ENCODE measurements at regions not wholly inside any gene's neighbourhood (a gene's known extent, or its start where the extent isn't known, plus 50 kb on each side); places are given as distances from the start of the nearest gene placed in this dataset.

GRCh38 chr9:90466441-90466840, 176.2 kb downstream of the DIRAS2 start:
- H3K27ac ChIP-seq (ENCODE audit: low read depth, low read length) = no peak overlapping the region
- Mint-ChIP-seq H3K27ac (no peak overlapping the region), H3K27me3 (ENCODE audit: insufficient read depth) (no peaks in the 10 kb centered on the region), H3K36me3 (ENCODE audit: low read depth) (no peaks in the 10 kb centered on the region), H3K4me3 (no peak overlapping the region), H3K9me3 (peaks cover 2% of the 10 kb centered on the region), H3K4me1 (peaks cover 3% of the 10 kb centered on the region)
- no peaks in the 10 kb centered on the region for H3K27me3 ChIP-seq (ENCODE audit: control insufficient read depth, insufficient read depth, low read length, poor library complexity, severe bottlenecking)
- no peak for DNase-seq
- H3K9me3 ChIP-seq (ENCODE audit: control insufficient read depth, low read length) = no peaks in the 10 kb centered on the region
- no peaks in the 10 kb centered on the region for H3K36me3 ChIP-seq (ENCODE audit: control insufficient read depth, insufficient read depth, low read length)
- no peak for TF ChIP-seq CTCF (conservative IDR thresholded peaks at IDR 0.05)
- no peak overlapping the region for H3K9ac ChIP-seq (ENCODE audit: extremely low read depth, low read length, poor library complexity, severe bottlenecking)
- H3K4me1 ChIP-seq (ENCODE audit: control insufficient read depth, insufficient read depth, low read length) = no peaks in the 10 kb centered on the region
- no peak overlapping the region for H3K4me3 ChIP-seq (ENCODE audit: low read length)
- 95 to 100% methylated on average over 3 of the region's 3 CpGs for WGBS, 2 experiments (ENCODE audit: insufficient coverage in 1 of 2, insufficient read length in 1 of 2)

- Mint-ChIP-seq H3K4me3 (no peak overlapping the region), H3K4me1 (peaks cover 11% of the 10 kb centered on the region), H3K36me3 (ENCODE audit: low read depth) (no peaks in the 10 kb centered on the region), H3K9me3 (no peaks in the 10 kb centered on the region), H3K27me3 (ENCODE audit: insufficient read depth) (no peaks in the 10 kb centered on the region), H3K27ac (no peak overlapping the region)
- no peak for TF ChIP-seq CTCF (conservative IDR thresholded peaks at IDR 0.05)
- no peak for DNase-seq
- Histone ChIP-seq H3K9ac (ENCODE audit: extremely low read depth, low read length, poor library complexity, severe bottlenecking) (no peak overlapping the region), H3K27ac (ENCODE audit: low read depth, low read length) (no peak overlapping the region), H3K9me3 (ENCODE audit: control insufficient read depth, low read length) (no peaks in the 10 kb centered on the region), H3K27me3 (ENCODE audit: control insufficient read depth, insufficient read depth, low read length, poor library complexity, severe bottlenecking) (no peaks in the 10 kb centered on the region), H3K4me1 (ENCODE audit: control insufficient read depth, insufficient read depth, low read length) (peaks cover 5% of the 10 kb centered on the region), H3K36me3 (ENCODE audit: control insufficient read depth, insufficient read depth, low read length) (no peaks in the 10 kb centered on the region), H3K4me3 (ENCODE audit: low read length) (no peak overlapping the region)
- WGBS, 2 experiments (ENCODE audit: insufficient coverage in 1 of 2, insufficient read length in 1 of 2) = 93 to 97% methylated on average over 6 to 8 of the region's 8 CpGs
Observed at GRCh38 chr9:90469435-90469834, 173.2 kb downstream of the DIRAS2 start.

DNA sequence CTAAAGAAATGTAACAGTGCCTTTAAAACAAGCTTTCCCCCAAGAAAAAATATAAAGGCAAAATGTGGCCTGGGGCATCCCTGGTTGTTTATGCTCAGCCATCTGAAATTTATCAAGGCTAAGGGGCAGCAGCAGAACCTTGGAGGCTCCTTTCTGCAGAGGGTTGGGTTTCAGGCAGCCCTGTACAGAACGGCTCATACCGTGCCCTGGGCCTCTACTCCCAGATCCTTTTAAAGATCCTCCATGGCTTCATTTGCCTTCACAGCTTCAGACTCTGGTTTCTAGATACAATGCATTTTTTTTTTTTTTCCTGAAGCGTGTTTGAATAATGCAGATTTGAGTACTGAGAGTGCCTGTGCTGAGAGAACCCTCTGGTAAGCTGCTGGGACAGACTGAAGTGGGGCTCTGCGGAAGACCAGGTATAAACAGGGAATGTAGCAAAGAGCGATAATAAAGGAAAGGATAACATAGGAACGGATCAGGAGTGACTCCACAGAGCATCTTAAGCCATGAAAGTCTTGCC, 172.7 kb downstream of the DIRAS2 start:
- WGBS, 2 experiments (ENCODE audit: insufficient coverage in 1 of 2, insufficient read length in 1 of 2) = 91 to 100% methylated on average over 2 to 6 of the region's 6 CpGs
- H3K4me1 ChIP-seq (ENCODE audit: control insufficient read depth, insufficient read depth, low read length) = peaks cover 7% of the 10 kb centered on the region
- Mint-ChIP-seq H3K4me3 (no peak overlapping the region), H3K9me3 (no peaks in the 10 kb centered on the region), H3K27me3 (ENCODE audit: insufficient read depth) (no peaks in the 10 kb centered on the region), H3K4me1 (peaks cover 13% of the 10 kb centered on the region), H3K27ac (no peak overlapping the region), H3K36me3 (ENCODE audit: low read depth) (no peaks in the 10 kb centered on the region)
- no peaks in the 10 kb centered on the region for H3K27me3 ChIP-seq (ENCODE audit: control insufficient read depth, insufficient read depth, low read length, poor library complexity, severe bottlenecking)
- H3K36me3 ChIP-seq (ENCODE audit: control insufficient read depth, insufficient read depth, low read length) = no peaks in the 10 kb centered on the region
- no peak overlapping the region for H3K27ac ChIP-seq (ENCODE audit: low read depth, low read length)
- DNase-seq = no peak
- no peaks in the 10 kb centered on the region for H3K9me3 ChIP-seq (ENCODE audit: control insufficient read depth, low read length)
- H3K4me3 ChIP-seq (ENCODE audit: low read length) = no peak overlapping the region
- no peak for TF ChIP-seq CTCF (conservative IDR thresholded peaks at IDR 0.05)
- no peak overlapping the region for H3K9ac ChIP-seq (ENCODE audit: extremely low read depth, low read length, poor library complexity, severe bottlenecking)

Measured in endodermal cell (in vitro differentiated cells).